HG02943 (cell line): ENCODE measurements at regions not wholly inside any gene's neighbourhood (a gene's known extent, or its start where the extent isn't known, plus 50 kb on each side); places are given as distances from the start of the nearest gene placed in this dataset.
"Not testable (repeated sequence)": the region's sequence is repeated elsewhere in the genome, so short reads cannot be mapped to it uniquely, and the experiment has no call there.

Source experiments
- ATAC-seq: cut with Tn5 transposase; IDR thresholded peaks from one replicate; pipeline ENCODE4 v1.9.1; 2021; ENCODE audit warnings: mild to moderate bottlenecking, low read depth, moderate library complexity; ENCODE audit not compliant: unreplicated experiment

DNA sequence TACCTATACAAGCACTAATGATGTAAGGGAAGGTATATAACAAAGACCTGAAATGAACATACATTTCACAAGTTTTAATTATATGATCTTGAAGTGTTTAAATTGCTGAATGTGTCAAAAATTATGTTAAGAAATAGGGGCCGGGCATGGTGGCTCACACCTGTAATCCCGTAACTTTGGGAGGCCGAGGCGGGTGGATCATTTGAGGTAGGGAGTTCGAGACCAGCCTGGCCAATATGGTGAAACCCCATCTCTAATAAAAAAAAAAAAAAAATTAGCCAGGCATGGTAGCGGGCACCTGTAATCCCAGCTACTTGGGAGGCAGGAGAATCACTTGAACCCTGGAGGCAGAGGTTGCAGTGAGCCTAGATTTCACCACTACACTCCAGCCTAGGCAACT is 537.4 kb upstream of the STEAP1 start:
- ATAC-seq: not testable (repeated sequence)

DNA sequence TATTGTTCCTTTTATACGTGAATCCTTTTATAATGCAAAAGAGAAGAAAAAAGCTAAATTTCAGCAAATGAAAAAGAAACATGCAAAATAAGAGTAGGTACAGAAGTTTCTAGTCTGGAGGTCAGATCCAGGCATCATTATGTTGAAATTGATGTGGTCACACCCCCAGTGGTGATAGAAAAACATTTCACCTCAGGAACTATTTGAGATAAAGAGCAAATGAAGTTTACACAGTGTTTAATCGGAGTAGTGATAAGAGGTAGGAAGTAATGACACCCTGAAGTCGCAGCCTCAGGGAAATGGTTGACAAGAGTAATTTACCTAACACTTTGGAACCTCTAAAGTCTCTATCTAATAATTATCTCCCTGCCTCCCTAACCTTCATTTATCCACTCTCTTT is 536.0 kb upstream of the STEAP1 start:
- no peak for ATAC-seq

DNA sequence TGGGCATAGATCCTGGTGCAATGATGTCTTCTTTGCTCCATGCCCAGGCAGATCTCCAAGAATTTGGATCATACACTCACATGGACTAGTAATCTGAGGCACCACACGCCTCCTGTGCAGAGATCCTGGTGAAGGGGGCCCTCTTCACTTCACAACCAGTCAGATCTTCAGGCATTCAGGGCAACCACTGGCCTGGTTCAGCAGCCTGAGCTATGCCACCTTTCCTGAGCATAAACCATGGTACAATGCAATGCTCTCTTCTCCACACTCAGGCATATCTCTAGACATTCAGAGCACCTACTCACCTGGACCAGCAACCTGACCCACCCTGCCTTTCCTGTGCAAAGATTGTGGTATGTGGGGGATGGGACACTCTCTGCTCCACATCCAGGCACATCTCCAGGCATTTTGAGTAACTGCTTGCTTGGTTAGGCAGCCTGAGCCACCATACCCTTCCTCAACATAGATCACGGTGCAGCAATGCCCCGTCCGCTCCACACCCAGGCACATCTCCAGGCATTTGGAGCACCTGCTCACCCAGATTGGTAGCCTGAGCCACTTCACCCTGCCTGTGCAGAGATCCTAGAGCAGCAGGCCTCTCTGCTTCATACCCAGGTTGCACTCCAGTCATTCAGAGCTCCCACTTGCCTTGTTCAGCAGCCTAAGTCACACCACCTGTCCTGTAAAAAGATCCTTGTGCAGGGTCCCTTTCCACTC is 532.2 kb upstream of the STEAP1 start:
- ATAC-seq: no peak

DNA sequence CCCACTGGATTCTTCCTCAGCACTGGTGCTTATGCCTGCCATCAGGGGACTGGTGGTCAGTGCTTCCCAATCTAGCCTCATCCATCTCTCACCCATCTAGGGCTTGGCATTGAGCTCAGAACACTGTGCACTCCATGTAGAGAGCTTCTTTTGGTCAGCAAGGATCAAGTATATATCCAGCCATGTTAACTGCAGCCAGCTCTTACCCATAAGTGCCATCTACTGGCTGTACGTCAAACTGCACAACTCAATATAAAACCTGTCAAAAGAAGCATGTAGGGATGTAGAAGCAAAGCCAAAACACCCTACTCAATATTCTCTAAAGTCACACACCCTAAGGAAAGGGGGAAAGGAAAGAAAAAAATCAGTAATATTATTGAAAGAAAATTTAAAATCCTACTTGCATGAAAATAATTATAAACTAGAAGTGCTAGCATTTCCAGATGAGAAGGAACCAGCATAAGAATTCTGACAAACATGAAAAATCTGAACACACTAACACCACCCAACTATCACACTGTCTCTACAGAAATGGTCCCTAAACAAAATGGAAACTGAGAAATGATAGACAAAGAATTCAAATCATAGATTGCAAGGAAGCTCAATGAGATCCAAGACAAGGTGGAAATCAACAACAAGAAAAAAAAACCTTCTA is 531.1 kb upstream of the STEAP1 start:
- peak; percentile 77 for ATAC-seq

DNA sequence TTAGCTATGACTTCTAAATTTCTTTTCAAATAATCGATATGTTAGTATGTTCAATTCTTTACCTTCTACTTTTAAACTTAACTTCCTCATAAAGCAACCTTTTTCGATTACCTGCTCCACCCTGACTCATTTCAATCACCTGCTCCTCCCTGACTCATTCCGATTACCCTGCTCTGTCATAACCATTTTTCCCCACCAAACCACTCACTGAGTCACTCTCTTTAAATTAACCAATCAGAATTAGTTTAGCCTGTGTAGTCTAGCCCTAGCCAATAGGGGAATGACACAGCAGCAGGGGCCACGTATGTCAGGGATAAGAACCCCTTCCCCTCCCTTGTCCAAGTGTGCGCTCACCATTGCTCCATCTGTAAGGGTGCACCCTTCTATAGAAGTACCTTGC is 530.1 kb upstream of the STEAP1 start:
- ATAC-seq: not testable (repeated sequence)

DNA sequence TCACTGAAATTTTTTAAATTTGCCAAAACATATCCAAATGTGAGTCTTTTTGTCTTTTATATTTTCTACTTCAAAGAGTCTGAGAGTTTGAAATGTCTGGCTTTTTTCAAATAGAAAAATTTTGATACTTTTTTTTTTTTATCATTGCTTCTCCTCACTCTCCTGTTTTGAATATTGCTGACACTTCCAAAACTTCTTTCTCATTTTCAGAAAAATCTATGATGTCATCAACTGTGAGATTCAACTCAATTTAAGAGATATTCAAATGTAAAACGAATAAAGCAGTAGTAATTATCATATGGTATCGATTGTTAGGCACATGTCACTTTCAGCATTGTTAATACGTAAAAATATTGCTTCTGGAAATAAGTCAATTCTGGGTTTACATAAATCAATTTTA is 505.8 kb upstream of the STEAP1 start:
- no peak for ATAC-seq

DNA sequence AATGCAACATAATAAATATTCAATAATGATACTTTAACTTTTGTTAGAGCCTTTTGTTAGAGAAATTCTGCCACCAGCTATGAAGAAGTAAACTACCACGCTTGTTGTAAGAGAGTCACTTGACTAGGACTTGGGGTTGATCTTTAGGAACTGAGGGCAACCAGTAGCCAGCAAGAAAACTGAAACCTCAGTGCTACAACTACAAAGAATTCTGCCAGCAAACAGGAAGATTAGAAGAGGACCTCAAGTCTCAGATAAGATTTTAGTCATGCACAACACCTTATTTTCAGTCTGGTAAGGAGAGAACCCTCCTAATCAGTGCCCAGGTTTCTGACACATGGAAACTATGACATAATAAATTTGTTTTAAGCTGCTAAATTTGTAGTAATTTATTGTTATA is 498.3 kb upstream of the STEAP1 start:
- no peak for ATAC-seq

DNA sequence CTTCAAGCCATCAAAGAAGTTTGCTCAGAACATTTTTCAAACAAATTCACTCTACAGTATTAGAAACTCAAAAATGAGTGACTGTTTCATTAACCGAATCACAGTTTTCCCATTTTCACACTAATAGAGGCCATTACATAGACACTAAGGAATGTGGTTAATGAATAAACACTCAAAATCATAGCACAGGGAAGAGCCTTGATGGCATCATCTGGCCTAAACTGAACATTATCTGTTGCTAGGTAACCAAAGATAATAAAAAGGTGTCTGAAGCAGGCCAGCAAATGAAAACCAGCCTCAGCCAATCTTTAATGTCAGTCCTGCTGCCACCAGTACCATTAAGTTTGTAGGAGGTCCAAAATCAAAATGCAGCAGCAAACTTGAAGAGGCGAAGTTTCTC is 492.4 kb upstream of the STEAP1 start:
- no peak for ATAC-seq

DNA sequence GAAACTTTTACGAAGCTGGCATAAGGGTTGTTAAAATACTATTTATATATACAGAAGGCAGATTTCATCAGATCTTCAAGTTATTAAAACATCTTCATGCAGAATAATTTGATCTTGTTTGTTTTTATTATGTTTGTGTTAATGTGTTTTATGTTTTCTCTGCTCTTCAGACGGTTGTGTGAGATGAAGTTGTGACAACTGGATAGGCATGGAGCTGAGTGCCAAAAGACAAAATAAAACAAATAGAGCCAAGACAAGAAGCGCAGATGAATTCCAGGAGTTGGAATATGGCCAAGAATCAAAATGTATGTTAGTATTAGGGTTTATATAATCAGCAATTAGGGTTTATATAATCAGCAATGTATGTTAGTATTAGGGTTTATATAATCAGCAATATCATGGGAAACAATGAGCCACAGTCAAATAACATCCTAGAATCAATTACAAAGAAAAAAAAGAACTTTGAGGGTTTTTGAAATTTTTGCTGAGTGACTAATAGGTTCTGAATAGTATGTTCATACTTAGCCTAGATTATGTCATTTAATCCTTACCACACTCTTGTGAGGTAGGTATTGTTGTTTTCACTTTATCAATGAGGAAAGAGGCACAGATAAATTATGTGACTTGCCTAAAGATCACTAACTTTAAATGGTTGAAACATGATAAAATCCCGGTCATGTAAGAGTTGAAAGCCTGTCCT is 488.0 kb upstream of the STEAP1 start:
- ATAC-seq: no peak

DNA sequence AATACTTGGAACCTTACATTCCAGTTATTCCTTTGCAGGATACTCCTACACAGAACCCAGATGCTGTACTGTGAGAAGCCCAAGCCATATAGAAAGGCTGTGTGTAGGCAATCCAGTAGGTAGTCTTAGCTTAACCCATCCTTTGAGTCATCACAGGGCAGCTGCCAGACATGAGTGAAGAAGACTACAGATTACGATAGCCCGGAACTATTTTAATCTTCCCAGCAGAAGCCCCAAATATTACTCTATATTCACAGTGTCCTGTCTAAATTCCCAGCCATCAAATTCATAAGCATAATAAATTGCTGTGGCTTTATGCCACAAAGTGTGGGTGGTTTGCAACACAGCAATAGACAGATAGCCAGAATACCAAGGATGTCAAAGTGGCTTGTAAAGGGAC is 474.1 kb upstream of the STEAP1 start:
- ATAC-seq: no peak

DNA sequence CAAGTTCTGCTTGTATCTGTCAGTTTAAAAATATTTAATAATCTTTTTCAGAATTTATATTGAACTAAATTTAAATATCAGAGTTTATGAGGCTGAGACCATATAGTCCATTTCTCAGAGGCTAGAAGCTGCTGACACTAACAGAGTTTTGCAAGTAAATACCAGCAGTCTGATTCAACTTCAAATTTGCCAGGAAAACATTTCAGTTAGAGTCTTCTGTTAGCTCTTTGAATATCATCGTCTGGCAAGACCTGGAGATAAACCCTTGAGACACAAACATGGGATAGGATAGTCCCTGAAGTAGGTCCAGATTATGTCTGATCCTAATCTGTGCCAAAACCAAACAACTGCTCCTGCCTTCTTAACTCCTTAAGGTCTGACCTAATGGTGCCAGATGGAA is 472.8 kb upstream of the STEAP1 start:
- no peak for ATAC-seq

DNA sequence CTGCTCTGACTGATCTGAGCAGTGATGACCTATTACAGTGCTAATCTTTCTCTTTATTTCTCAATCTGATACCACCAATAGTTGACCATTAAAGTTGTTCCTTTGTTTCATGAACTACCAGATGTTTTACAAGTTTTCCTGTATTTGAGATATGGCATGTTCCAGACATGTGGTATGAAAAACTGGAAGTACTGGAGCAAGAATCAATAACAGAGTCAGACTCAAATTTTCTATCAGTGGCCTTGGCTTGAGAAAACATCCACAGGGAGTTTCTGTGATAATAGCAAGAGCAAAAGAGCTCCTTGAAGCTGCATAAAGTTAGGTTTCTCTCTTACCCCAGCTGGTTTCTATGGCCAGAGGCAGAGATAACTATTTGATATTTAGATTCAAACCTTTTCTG is 469.0 kb upstream of the STEAP1 start:
- no peak for ATAC-seq

DNA sequence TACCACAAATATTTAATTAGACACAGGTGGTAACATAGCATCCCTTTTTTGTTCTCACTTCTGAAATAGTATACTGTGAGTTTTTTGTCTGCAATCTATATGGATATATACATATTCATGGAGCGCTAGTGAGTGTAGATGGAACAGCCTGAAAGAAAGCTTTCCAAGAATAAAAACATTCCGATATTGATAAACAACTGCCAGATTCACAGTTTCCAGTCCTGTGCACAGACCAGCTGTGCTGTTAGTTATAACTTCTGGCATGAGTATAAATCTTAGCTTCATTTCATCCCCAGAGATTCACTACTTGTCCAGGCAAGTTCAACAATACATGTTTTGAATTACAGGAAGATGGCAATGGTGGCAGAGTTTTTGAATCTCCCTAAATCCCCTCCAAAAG is 467.1 kb upstream of the STEAP1 start:
- ATAC-seq: no peak

DNA sequence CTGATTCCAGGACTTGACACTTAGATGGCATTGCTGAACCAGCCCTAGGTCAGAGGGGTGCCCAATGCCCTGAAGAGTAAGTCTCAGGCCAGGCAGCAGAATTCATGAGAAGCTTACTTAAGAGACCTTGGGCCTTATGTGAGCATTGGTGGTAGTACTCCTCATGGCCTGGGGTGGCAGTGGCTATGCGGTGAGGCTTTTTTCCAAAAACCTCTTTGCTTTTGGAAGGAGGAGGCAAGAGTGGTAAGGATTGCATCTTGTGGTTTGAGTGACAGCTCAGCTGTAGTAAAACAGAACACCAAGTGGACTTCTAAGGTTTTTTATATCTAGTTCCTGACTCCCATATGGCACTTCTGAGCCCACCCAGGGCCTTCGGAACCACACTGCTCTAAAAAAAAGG is 459.0 kb upstream of the STEAP1 start:
- ATAC-seq: no peak

DNA sequence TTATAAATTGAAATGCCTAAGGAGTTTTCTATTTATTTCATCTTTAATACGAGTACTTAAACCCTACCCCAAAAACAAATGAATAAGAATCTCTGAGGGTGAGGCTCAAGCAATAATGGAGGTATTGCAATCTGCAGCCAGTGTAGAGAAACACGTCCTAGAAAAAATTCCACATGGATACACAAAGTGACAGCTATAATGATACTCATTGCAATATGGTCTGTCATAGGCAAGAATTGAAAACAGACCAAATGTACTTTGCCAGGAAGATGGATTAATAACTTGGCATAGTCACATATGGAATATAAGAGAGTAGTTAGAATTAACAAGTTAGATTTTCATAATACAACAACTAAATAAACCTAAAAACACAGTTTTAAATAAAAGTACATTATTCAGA is 440.1 kb upstream of the STEAP1 start:
- no peak for ATAC-seq

DNA sequence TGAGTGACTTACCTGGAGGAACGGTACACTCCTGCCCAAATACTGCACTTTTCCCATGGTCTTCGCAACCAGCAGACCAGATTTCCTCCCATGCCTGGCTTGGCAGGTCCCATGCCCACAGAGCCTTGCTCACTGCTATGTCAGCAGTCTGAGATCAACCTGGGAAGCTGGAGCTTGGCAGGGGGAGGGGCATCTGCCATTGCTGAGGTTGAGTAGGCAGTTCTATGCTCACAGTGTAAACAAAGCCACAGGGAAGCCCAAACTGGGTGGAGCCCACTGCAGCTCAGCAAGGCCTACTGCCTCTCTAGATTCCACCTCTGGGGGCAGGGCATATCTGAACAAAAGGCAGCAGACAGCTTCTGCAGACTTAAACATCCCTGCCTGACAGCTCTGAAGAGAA is 435.3 kb upstream of the STEAP1 start:
- not testable (repeated sequence) for ATAC-seq

DNA sequence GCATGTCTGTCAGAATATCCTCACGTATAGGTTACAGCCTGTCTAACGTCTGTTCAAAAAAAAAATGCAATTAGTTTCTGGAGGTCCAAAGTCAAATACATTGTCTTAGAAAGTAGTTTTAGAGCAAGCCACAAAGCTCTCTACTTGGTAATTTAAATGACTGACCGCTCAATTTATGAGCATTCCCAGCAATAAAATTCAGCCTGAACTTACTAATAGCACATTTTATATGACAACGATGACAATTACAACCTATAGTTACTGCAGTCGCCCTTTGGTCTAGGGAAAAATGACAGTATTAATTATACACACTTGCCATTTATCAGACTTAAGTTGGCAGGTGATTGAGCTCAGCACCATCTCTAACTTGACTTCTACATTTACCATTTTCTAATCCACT is 425.8 kb upstream of the STEAP1 start:
- ATAC-seq: no peak

DNA sequence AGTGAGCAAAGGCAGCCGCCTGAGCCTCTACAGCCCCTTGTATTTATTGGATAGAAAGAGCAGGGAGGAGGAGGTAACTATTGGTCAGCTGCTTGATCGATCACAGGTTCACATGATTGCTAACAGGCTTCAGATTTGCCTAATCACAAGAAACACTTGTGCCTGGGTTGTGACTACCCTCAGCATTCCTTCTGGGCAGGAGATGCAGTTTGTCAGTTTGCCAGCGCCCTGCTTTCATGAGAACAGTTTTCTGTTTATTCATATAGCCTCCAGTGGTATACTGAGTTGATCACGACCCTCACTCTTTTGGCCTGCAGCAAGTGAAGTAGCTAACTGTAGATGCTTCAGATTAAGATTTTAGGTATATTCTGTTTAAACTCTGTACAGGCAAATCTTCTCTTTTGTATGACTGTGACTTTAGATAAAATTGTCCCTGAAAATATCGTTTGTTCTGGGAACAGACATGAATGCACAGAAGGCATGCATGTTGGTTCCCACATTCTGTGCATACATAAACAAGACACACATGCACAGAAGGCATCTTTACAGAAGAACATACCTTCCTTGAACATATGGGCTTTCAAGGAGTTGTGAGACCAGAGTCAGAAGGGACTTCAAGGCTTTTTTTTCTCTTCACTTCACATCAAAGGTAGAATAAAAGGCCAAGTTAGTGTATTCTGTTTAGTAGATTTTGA is 422.4 kb upstream of the STEAP1 start:
- ATAC-seq: no peak

DNA sequence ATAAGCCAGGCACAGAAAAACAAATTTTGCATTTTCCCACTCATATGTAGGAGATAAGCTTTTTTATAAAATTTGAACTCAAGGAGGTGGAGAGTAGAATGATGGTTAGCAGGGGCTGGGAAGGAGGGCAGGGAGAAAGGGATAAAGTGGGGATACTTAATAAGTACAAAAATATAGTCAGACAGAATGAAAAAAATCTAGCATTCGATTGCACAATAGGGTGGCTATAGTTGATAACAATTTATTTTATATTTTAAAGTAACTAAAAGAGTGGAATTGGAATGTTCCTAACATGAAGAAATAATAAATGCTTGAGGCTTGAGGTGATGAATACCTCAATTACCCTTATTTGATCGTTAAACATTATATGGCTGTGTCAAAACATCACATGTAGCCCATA is 415.7 kb upstream of the STEAP1 start:
- ATAC-seq: no peak

DNA sequence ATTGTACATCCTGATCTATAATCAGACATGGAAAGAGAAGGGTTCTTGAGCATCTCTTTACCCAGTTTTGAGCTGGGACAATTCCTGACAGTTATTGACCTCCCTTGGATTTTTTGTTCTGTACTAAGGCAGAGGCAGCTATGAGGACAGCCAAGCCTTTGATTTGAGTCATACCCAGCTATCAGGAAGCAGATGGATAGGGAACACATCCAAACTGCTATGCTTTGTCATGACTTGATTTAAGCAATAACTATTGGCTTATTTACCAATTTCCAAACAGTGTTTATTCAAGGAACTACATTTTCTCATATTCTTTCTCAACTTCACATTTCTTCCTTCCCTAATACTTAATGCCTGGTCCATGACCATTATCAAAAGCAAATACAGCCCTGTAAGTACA is 396.4 kb upstream of the STEAP1 start:
- no peak for ATAC-seq

DNA sequence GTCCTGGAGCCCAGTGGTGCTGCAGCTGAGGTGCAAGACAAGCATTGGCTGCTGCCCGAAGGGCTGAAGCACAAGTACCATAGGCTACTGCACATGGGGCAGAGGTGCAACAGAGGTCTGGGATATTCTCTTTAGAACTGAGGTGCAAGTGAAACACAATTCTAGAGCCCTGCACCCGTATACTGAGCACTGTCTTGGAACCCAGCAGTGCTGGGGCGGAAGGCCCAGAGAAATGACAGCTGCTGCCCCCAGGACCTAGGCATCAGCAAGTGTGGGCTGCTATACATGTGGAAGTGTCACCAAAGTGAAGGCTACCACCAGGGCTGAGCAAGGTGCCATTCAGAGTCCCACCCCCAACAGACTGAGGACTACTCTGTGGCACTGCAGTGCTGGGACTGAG is 393.6 kb upstream of the STEAP1 start:
- ATAC-seq: no peak
